GM18868 (cell line): ENCODE measurements at regions not wholly inside any gene's neighbourhood (a gene's known extent, or its start where the extent isn't known, plus 50 kb on each side); places are given as distances from the start of the nearest gene placed in this dataset.

Experiments used
- ATAC-seq: cut with Tn5 transposase; IDR thresholded peaks from one replicate; pipeline ENCODE4 v1.9.1; 2021; ENCODE audit warnings: mild to moderate bottlenecking, moderate library complexity; ENCODE audit not compliant: unreplicated experiment

DNA sequence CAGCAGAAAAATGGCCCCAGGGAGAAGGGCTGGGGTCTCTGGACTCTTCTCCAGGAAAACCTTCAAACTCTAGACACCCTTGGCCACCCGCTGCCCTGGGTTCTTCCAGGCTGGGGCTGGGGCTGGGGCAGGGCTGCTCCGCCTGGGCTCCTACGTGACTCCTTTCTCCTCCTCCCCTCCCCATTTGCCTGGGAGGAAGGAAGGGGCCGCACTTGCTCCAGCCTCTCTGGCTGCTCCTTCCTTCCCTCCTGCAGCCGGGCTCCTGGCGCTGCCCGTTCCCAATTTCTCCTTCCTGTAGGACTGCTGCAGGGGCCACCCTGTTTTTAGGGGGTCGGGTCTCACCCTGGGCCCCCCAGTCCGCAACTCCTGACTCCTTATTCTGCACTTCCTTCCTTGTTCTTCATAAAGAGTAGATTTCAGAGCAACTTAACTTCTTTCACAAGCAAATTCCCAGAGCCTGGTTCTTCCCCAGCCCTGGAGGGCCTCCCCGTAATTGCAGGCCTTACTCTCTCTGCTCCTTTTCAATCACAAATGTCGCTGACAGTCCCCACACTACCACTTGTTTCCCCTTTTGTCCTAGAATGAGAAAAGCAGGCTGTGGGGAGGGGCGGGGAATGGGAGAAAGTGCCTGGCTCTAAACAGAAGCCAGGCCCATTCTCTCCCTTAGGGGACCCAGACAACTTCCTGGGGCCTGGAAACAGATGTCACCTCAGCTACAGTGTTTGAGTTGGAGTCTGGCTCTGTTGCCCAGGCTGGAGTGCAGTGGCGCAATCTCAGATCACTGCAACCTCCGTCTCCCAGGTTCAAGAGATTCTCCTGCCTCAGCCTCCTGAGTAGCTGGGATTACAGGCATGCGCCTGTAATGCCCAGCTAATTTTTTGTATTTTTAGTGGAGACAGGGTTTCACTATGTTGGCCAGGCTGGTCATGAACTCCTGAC, 137.8 kb downstream of the ENGASE start:
- no peak for ATAC-seq

DNA sequence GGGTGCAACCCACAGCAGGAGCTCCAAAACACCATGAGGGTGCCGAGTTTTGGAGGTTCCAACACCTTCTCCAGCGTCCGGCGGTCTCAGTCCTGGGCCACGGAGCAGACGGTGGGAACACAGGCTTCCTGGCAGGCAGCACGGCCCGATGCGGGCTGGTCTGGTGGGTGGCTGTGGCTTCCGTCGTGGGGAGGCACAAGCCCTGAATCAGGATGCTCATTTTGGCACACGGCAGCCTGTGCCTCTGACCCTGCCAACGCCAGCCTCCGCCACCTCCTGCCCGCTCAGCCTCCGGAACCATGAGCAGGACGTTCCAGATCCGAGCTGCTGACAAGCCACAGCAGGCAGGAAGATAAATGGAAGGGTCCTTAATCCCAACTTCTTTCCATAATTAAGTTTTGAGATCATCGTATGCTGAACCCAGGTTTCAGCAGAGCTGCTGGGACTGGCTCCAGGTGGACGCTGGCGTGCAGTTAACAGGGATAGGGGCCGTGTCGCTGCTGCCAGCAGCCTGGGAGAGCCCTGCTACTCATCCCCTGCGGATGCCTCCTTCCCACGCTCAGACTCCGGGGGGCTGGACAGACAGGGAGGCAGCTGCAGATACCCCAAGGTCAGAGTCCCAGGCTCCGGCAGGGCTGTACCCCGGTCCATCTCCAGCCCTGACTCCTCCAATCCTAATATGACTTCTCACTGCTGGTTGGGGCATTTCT, 136.6 kb downstream of the ENGASE start:
- ATAC-seq, result no peak

DNA sequence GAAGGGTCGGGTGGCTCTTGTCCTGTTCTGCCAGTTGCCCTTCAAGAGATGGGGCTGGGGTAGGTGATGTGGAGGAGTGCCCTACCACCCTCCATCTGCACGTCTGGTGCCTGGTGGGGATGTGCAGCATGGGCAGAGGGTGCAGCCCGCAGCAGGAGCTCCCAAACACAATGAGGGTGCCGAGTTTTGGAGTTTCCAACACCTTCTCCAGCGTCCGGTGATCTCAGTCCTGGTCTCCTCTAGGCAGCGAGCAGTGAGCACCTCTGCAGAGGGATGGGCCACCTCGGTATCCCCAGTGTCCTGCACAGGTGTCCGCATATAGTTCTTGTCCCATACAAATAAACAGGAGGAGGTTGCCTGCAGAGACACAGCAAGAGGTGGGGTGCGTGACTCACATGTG, 136.0 kb downstream of the ENGASE start:
- ATAC-seq, result no peak

DNA sequence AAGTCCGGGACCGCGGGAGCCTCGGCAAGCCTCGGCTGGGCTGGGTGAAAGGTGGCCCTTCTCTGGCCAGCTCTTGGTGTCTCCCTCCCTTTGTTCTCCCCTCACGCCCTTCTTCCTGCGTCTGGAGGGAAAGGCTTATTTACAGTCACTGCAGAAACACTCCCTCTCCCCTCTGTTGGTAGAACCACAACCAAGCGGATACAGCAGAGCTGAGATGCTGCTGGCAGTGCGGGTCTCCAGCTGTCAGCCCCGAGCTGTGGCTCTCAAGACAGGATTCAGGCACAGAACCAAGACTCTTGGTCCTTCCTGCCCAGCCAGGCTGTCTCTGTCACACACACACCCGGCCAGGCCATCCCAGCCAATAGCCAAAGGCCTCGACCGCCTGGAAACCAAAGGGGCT, 133.3 kb downstream of the ENGASE start:
- ATAC-seq, result no peak

DNA sequence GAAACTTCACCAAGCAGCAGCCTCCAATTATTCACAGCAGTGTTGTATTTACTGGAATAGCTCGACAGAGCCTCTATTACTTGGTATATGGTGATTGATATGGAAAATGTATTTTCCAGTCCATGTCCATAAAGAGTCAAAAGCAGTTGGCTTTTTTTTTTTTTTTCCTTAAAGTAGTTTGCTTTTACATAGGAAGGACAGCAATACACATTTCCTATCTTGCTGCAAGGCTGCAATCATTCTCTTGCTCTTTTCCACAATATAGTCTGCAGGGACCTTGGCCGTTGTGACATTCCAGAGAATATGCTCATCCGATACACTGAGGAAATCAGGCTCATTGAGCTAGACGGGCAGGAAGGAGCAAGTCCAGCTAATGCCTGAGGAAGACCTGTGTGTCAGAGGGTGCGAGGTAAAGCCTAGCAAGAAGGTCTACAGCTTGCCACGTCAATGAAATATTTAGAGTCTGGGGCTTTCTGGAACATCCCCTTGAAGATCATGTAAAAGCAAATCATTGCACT, 131.1 kb downstream of the ENGASE start:
- ATAC-seq, result no peak

DNA sequence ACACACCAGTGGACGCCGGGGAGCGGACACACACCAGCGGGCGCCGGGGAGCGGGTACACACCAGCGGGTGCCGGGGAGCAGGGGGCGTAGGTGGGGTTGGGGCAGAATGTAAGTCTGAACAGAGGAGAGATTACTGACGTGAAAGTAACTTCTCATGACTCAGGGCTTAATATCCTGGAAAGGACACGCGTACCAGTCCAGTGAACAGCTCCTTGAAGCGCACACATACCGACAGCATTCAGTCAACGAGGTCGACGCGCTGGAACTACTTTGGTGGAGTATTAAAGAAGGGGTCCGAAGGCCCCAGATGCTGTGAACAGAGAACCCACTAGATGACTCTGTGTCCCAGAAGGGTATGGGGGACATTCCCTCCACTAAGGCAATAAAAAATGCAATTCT, 129.6 kb downstream of the ENGASE start:
- no peak for ATAC-seq

DNA sequence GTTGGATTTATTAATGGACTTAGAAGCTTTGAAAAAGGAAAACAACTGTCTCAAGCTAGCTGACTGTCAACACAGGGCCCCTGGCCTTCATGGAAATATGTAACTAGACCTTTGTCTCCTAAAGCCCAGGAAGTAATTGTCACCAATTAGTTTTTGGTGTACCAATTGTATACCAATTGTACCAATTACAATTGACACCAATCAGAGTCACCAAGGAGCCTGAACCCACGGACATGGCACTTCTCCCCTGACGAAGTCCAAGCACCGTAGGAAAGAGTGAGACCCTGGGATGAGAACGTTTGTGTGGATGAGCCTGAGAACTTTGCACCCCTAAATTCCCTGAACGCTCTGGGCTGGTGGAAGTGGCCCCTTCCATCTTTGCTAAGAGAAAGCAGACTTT, 129.0 kb downstream of the ENGASE start:
- no peak for ATAC-seq

- no peak for ATAC-seq
Measured at GRCh38 chr17:79203016-79203415, 128.4 kb downstream of the ENGASE start.

GRCh38 chr17:79202480-79202879, 127.9 kb downstream of the ENGASE start:
- no peak for ATAC-seq

GRCh38 chr17:79201536-79202227, 127.1 kb downstream of the ENGASE start:
- no peak for ATAC-seq

GRCh38 chr17:79201119-79201518, 126.5 kb downstream of the ENGASE start:
- ATAC-seq, result no peak

GRCh38 chr17:79196913-79197312, 122.3 kb downstream of the ENGASE start:
- ATAC-seq, result no peak

- no peak for ATAC-seq
Measured at GRCh38 chr17:79192503-79193351, 118.1 kb downstream of the ENGASE start.

GRCh38 chr17:79191270-79191934, 116.8 kb downstream of the ENGASE start:
- ATAC-seq, result no peak

DNA sequence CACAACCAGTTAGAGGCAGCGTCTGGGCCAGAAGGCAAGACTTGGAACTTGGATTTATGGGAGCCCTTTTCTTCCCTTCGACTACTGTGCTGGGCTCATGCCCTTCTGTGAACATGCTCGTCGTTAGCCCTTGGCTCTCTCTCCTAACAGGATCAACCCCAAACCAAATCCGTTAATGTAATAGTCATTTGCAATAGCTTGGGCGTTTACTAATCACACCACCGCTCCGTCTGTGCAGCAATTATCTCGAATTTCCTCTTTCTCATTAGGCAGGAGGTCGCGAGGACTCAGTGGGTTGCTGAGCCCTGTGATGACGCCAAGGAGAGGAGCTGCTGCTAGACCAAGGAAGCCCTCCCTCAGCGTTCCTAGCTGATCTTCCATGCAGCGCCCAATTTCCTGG, 114.7 kb downstream of the ENGASE start:
- ATAC-seq, result no peak

DNA sequence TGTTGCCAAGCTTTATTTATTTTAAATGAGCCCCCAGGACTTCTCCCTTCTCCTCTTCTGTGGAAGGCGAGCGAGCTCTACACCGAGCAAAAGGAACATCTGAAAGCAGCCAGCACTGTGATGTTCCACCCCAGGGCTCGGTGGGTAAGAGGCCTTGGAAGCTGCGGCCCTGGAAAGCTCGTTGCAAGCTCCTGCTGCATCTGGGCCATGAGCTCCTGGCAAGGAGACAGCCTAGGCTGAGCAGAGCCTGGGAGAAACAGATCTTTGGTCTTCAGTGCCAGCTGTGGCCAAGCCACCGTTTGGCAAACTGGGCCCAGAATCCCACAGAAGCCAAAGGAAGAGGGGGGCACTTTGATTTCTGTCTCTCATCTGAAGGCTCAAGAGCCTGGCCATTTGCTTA, 114.1 kb downstream of the ENGASE start:
- ATAC-seq, result no peak

DNA sequence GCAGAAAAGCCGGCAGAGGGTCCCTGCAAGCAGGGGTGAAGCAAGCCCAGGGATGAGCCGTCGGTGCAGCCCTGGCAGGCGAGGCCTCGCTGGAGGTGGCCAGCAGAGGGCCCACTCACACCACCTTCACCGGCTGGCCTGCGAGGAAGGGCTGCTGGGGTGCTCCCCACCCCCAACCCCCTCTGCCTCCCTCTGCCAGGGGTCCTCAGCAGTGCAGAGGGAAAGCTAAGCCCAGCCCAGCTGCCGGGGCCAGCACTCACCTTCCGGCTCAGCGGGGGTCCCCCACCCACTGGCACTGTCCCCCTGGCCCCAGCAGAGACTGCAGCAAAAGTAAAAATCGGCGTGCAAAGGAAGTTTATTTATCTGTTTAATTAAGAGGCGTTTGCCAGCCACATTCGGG, 113.4 kb downstream of the ENGASE start:
- ATAC-seq, result no peak

GRCh38 chr17:79187186-79187585, 112.6 kb downstream of the ENGASE start:
- ATAC-seq, result no peak

- no peak for ATAC-seq
Measured at GRCh38 chr17:79186406-79186805, 111.8 kb downstream of the ENGASE start.

DNA sequence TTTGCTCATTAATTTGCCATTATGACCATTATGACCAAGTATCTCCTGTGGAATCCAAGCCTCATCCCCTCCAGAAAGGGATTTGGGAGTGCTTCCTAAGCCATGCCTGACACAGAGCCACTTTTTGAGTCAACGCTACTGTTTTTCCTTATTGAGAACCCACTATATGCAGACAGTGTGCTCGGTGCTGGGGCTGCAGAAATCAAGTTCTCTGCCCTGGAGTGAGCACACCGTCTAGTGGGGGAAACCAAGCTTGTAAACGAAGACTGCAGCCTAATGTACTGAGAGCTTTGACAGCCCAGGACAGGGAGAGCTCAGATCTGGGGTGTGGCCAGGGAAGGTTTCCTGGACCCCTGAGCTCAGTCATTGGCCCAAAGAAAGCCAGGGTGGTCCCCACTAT, 111.0 kb downstream of the ENGASE start:
- no peak for ATAC-seq
